ENCODE measurements at regions not wholly inside any gene's neighbourhood (a gene's known extent, or its start where the extent isn't known, plus 50 kb on each side); places are given as distances from the start of the nearest gene placed in this dataset.

GRCh38 chr7:135856356-135857144 lies 107.9 kb upstream of the FAM180A start:
- no peak for TF ChIP-seq CTCF (IDR thresholded peaks at IDR 0.05)
- no peak for TF ChIP-seq POLR2A (IDR thresholded peaks at IDR 0.05)
- 60 to 64% methylated on average over 6 of the region's 6 CpGs for WGBS, 2 donors
- no peak overlapping the region for H3K4me3 ChIP-seq (ENCODE audit: low read depth, poor library complexity, severe bottlenecking)
- intact Hi-C loops (cut with DNase I; ENCODE audit: low total_unique reads), result no loop called here
- no peak for DNase-seq (ENCODE audit: low spot score in 2 of 2)

GRCh38 chr7:135855846-135856245 lies 107.2 kb upstream of the FAM180A start:
- DNase-seq (ENCODE audit: low spot score in 2 of 2), result no peak
- TF ChIP-seq CTCF (IDR thresholded peaks at IDR 0.05) (no peak), POLR2A (IDR thresholded peaks at IDR 0.05) (no peak)
- no peak overlapping the region for H3K4me3 ChIP-seq (ENCODE audit: low read depth, poor library complexity, severe bottlenecking)
- WGBS, 2 donors, result 31 to 38% methylated on average over 3 of the region's 3 CpGs
- intact Hi-C loops (cut with DNase I; ENCODE audit: low total_unique reads), result no loop called here

- DNase-seq (ENCODE audit: low spot score in 2 of 2), result no peak
- TF ChIP-seq CTCF (IDR thresholded peaks at IDR 0.05) (no peak), POLR2A (IDR thresholded peaks at IDR 0.05) (no peak)
- no peak overlapping the region for H3K4me3 ChIP-seq (ENCODE audit: low read depth, poor library complexity, severe bottlenecking)
- 28 to 50% methylated on average over 2 of the region's 2 CpGs for WGBS, 2 donors
- intact Hi-C loops (cut with DNase I; ENCODE audit: low total_unique reads), result no loop called here
Measured at GRCh38 chr7:135853499-135853898, 104.9 kb upstream of the FAM180A start.

- 73 to 76% methylated on average over 3 of the region's 3 CpGs for WGBS, 2 donors
- no peak for TF ChIP-seq POLR2A (IDR thresholded peaks at IDR 0.05)
- no peak for TF ChIP-seq CTCF (IDR thresholded peaks at IDR 0.05)
- intact Hi-C loops (cut with DNase I; ENCODE audit: low total_unique reads), result no loop called here
Measured at GRCh38 chr7:135853008-135853407, 104.4 kb upstream of the FAM180A start.

GRCh38 chr7:135847242-135847641 lies 98.6 kb upstream of the FAM180A start:
- no peak for DNase-seq (ENCODE audit: low spot score in 2 of 2)
- TF ChIP-seq POLR2A (IDR thresholded peaks at IDR 0.05), result no peak
- TF ChIP-seq CTCF (IDR thresholded peaks at IDR 0.05), result no peak
- no peak overlapping the region for H3K4me3 ChIP-seq (ENCODE audit: low read depth, poor library complexity, severe bottlenecking)
- intact Hi-C loops (cut with DNase I; ENCODE audit: low total_unique reads), result no loop called here
- WGBS, 2 donors, result 73 to 88% methylated on average over 2 of the region's 2 CpGs

More at GRCh38 chr7:135853008-135853407, 104.4 kb upstream of the FAM180A start:
- H3K4me3 ChIP-seq (ENCODE audit: low read depth, poor library complexity, severe bottlenecking), result no peak overlapping the region
- DNase-seq (ENCODE audit: low spot score in 2 of 2), result no peak

GRCh38 chr7:135846339-135846738 lies 97.7 kb upstream of the FAM180A start:
- H3K4me3 ChIP-seq (ENCODE audit: low read depth, poor library complexity, severe bottlenecking), result no peak overlapping the region
- 83 to 88% methylated on average over 5 of the region's 5 CpGs for WGBS, 2 donors
- TF ChIP-seq CTCF (IDR thresholded peaks at IDR 0.05) (no peak), POLR2A (IDR thresholded peaks at IDR 0.05) (no peak)
- intact Hi-C loops (cut with DNase I; ENCODE audit: low total_unique reads), result no loop called here
- no peak for DNase-seq (ENCODE audit: low spot score in 2 of 2)

Measured in lower leg skin (tissue), 4 donors.